A549 (cell line): ENCODE measurements at regions not wholly inside any gene's neighbourhood (a gene's known extent, or its start where the extent isn't known, plus 50 kb on each side); places are given as distances from the start of the nearest gene placed in this dataset.

Source experiments
- ATAC-seq, 2 experiments: fragments of 200-7000 bp in 1 of 2; fragments of >200 bp in 1 of 2; cut with Nextera tagmentation in 1 of 2; cut with Tn5 transposase in 1 of 2; 3 replicates each; pipeline versions ENCODE4 v1.8.0 to v1.9.1; 2018 to 2020; ENCODE audit warnings: mild to moderate bottlenecking in 1 of 2, moderate library complexity in 1 of 2
- CTCF ChIA-PET: fragments of 300-600 bp; sonication (Branson Sonifier 250); formaldehyde crosslinking; extraction: SDS; loops from one replicate; lab custom pipeline; 2021; ENCODE audit warnings: antibody characterized with exemption, inconsistent platforms; lab: Yijun Ruan, JAX
- POLR2A ChIA-PET: fragments of 350-600 bp; formaldehyde crosslinking; extraction: SDS; loops from one replicate; lab custom pipeline; 2021; ENCODE audit warnings: antibody characterized with exemption, inconsistent platforms; lab: Yijun Ruan, JAX
- DNase-seq, 2 experiments: peaks; one replicate each; pipeline versions ENCODE4 v3.0.0 to v3.0.0-alpha.2; 2011 to 2016; ENCODE audit warnings: low read depth in 1 of 2, low spot score in 1 of 2
- FAIRE-seq: peaks from 2 replicates; lab custom pipeline; 2011; peaks lifted over from hg19 to GRCh38; lab: Jason Lieb, UNC
- H3K27ac ChIP-seq, 2 experiments: fragments of >200 bp; sonication (Bioruptor Twin); formaldehyde crosslinking; 3 replicates each; pipeline ENCODE4 v1.5.1; 2016 to 2017
- H3K4me1 ChIP-seq: fragments of >200 bp; sonication (Bioruptor Twin); formaldehyde crosslinking; 3 replicates; pipeline ENCODE4 v1.6.1; 2016
- H3K4me2 ChIP-seq: fragments of >200 bp; sonication (Bioruptor Twin); formaldehyde crosslinking; 3 replicates; pipeline ENCODE4 v1.6.1; 2016
- H3K4me3 ChIP-seq: fragments of >200 bp; sonication (Bioruptor Twin); formaldehyde crosslinking; 3 replicates; pipeline ENCODE4 v1.5.1; 2016
- H3K9me3 ChIP-seq: fragments of >200 bp; sonication (Bioruptor Twin); formaldehyde crosslinking; 3 replicates; pipeline ENCODE4 v1.6.1; 2016
- ATOH8 ChIP-seq: fragments of 250-450 bp; sonication (Bioruptor Pico); IDR thresholded peaks from 2 replicates; pipeline ENCODE4 v1.5.0; 2020; ENCODE audit warnings: low read depth, mild to moderate bottlenecking, moderate library complexity
- CTCF ChIP-seq: fragments of >200 bp; sonication (Bioruptor Twin); formaldehyde crosslinking; IDR thresholded peaks from 3 replicates; pipeline ENCODE4 v1.5.1; 2016
- EHMT2 ChIP-seq: fragments of 200-600 bp; sonication (generic); IDR thresholded peaks from 2 replicates; pipeline ENCODE4 v1.6.1; 2016; ENCODE audit warnings: antibody characterized with exemption, low read depth, mild to moderate bottlenecking, moderate library complexity
- EP300 ChIP-seq, 2 experiments: fragments of >200 bp; sonication (Bioruptor Twin); formaldehyde crosslinking; IDR thresholded peaks; 2 replicates in 1 of 2; 3 replicates in 1 of 2; pipeline ENCODE4 v1.6.1; 2016 to 2017
- FOSL2 ChIP-seq, 2 experiments: fragments of 450-650 bp in 1 of 2; fragments of >200 bp in 1 of 2; sonication (Bioruptor Twin) in 1 of 2; formaldehyde crosslinking; IDR thresholded peaks; 2 replicates each; pipeline versions ENCODE4 v1.5.0 to v1.6.1; 2016 to 2020; ENCODE audit warnings: mild to moderate bottlenecking in 1 of 2, moderate library complexity in 1 of 2
- GATA3 ChIP-seq: IDR thresholded peaks from 2 replicates; pipeline ENCODE4 v1.6.1; 2012; ENCODE audit warnings: borderline replicate concordance
- HEYL ChIP-seq: fragments of 250-450 bp; sonication (Bioruptor Pico); IDR thresholded peaks from 2 replicates; pipeline ENCODE4 v1.8.0; 2021; ENCODE audit warnings: mild to moderate bottlenecking, moderate library complexity
- HOXB13 ChIP-seq: fragments of 250-450 bp; sonication (Bioruptor Pico); IDR thresholded peaks from 2 replicates; pipeline ENCODE4 v1.5.0; 2020; ENCODE audit warnings: low read depth, mild to moderate bottlenecking, moderate library complexity
- HOXB5 ChIP-seq: fragments of 250-450 bp; sonication (Bioruptor Pico); IDR thresholded peaks from 2 replicates; pipeline ENCODE4 v1.5.0; 2020; ENCODE audit warnings: mild to moderate bottlenecking, moderate library complexity
- JUN ChIP-seq, 2 experiments: fragments of >200 bp; sonication (Bioruptor Twin); formaldehyde crosslinking; IDR thresholded peaks; 2 replicates in 1 of 2; 3 replicates in 1 of 2; pipeline ENCODE4 v1.6.1; 2016 to 2017
- KDM1A ChIP-seq: fragments of 200-600 bp; sonication (generic); IDR thresholded peaks from 2 replicates; pipeline ENCODE4 v1.6.1; 2016; ENCODE audit warnings: low read depth, mild to moderate bottlenecking
- NPAS2 ChIP-seq: fragments of 250-450 bp; sonication (Bioruptor Pico); IDR thresholded peaks from 2 replicates; pipeline ENCODE4 v1.8.0; 2022; ENCODE audit warnings: mild to moderate bottlenecking, moderate library complexity, borderline replicate concordance
- NR3C1 ChIP-seq: fragments of >200 bp; sonication (Bioruptor Twin); formaldehyde crosslinking; IDR thresholded peaks from 3 replicates; pipeline ENCODE4 v1.6.1; 2017
- PBX3 ChIP-seq: IDR thresholded peaks from 2 replicates; pipeline ENCODE4 v1.6.1; 2012
- PHF8 ChIP-seq: fragments of 200-600 bp; sonication (generic); IDR thresholded peaks from 2 replicates; pipeline ENCODE4 v1.6.1; 2016; ENCODE audit warnings: low read depth, mild to moderate bottlenecking, antibody characterized with exemption, moderate library complexity, borderline replicate concordance
- RAD21 ChIP-seq, 2 experiments: fragments of >200 bp in 1 of 2; sonication (Bioruptor Twin) in 1 of 2; formaldehyde crosslinking in 1 of 2; IDR thresholded peaks in 1 of 2; conservative IDR thresholded peaks in 1 of 2; 2 replicates in 1 of 2; 3 replicates in 1 of 2; pipeline ENCODE4 v1.6.1; 2012 to 2018; ENCODE audit warnings: inconsistent platforms in 1 of 2
- RARB ChIP-seq: fragments of 250-450 bp; sonication (Bioruptor Pico); IDR thresholded peaks from 2 replicates; pipeline ENCODE4 v1.8.0; 2021; ENCODE audit warnings: mild to moderate bottlenecking, moderate library complexity
- RCOR1 ChIP-seq: fragments of 150-350 bp; IDR thresholded peaks from 2 replicates; pipeline ENCODE4 v1.6.1; 2014; ENCODE audit warnings: antibody characterized with exemption, low read length, low read depth
- ZFP36 ChIP-seq: fragments of 450-650 bp; IDR thresholded peaks from 2 replicates; pipeline ENCODE4 v1.6.1; 2014; ENCODE audit warnings: borderline replicate concordance; ENCODE audit not compliant: partially characterized antibody
- WGBS: methylation state at CpG from one replicate; pipeline ENCODE4 v1.1.6; 2017; ENCODE audit errors: missing lambda C conversion rate; 5-methylcytosine and 5-hydroxymethylcytosine counted together

DNA sequence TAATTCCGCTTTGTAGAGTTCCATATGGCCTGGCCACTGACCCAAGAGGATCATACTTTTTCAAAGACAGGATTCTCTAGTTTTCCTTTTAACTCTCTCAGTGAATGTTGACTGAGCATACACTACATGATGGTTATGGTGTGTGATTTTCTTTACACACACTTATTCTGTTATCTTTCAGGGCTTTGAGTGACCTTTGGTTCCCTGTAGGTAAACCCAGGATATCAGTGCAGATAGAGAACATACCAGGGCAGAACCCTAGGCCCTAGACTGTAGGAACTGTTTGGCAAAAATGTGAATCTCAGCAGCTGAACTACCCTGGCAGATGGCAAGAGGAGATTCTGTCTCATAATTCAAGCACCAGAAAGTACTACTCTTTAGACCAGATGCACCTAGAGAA is 159.6 kb downstream of the KCNA5 start:
- TF ChIP-seq GATA3, result no peak
- TF ChIP-seq, all 56 proteins: peak for 0
- DNase-seq (no peak), FAIRE-seq (no peak), ATAC-seq (no peak)
- H3K4me3 ChIP-seq, result no peak overlapping the region
- ChIA-PET CTCF (no interaction called here), POLR2A (no interaction called here)
- no peak overlapping the region for H3K4me2 ChIP-seq
- no peak overlapping the region for H3K27ac ChIP-seq
- WGBS, result 0% methylated on average over 1 of the region's 1 CpG
- no peaks in the 10 kb centered on the region for H3K9me3 ChIP-seq
- H3K4me1 ChIP-seq, result no peaks in the 10 kb centered on the region

DNA sequence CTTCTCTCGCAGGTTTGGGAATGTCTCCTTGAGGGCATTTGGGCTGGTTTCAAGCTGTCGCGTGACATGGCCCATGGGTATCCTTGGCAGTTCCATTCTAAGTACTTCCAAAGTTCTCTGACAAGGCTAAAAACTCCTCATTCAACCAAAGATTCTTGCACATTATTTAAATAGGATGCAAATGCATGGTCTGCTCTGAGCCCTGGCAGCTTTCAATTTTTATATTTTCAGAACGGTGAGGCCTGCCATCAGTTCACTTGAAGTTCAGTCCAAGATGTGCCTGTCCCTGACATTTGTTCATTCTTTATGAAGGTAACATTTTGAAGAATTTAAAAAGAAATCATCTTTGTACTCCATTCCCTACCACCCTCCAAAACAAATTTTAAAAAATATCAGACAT is 160.0 kb downstream of the KCNA5 start:
- Histone ChIP-seq H3K27ac (no peak overlapping the region), H3K4me2 (no peak overlapping the region)
- TF ChIP-seq HOXB13 (CRISPR knock-in tag) (no peak), HEYL (CRISPR knock-in tag) (no peak), RARB (CRISPR knock-in tag) (no peak), FOSL2 (IDR thresholded peaks at IDR 0.05) (no peak), FOSL2 (CRISPR knock-in tag; IDR thresholded peaks at IDR 0.05) (no peak), RAD21 (conservative IDR thresholded peaks at IDR 0.05 in 1 of 2, IDR thresholded peaks at IDR 0.05 in 1 of 2) (no peak), PBX3 (no peak), KDM1A (no peak), RCOR1 (no peak), NR3C1 (no peak), EHMT2 (no peak), NPAS2 (CRISPR knock-in tag) (no peak), ATOH8 (CRISPR knock-in tag) (no peak), HOXB5 (CRISPR knock-in tag) (no peak), ZFP36 (no peak)
- TF ChIP-seq, all 56 proteins: peak for 0
- ATAC-seq (no peak), DNase-seq (no peak), FAIRE-seq (no peak)
- ChIA-PET POLR2A (no interaction called here), CTCF (no interaction called here)
- Histone ChIP-seq H3K9me3 (no peaks in the 10 kb centered on the region), H3K4me3 (no peak overlapping the region), H3K4me1 (no peaks in the 10 kb centered on the region)
- WGBS, result 51% methylated on average over 4 of the region's 4 CpGs

GRCh38 chr12:5204271-5204670 is 160.6 kb downstream of the KCNA5 start:
- Histone ChIP-seq H3K27ac (no peak overlapping the region), H3K4me3 (no peak overlapping the region), H3K9me3 (no peaks in the 10 kb centered on the region), H3K4me2 (no peak overlapping the region), H3K4me1 (no peaks in the 10 kb centered on the region)
- ChIA-PET CTCF (no interaction called here), POLR2A (no interaction called here)
- no peak for DNase-seq
- 20% methylated on average over 4 of the region's 4 CpGs for WGBS
- no peak for FAIRE-seq
- ATAC-seq, result no peak
- no peak for TF ChIP-seq CTCF
- no peak for TF ChIP-seq FOSL2 (IDR thresholded peaks at IDR 0.05)
- TF ChIP-seq FOSL2 (CRISPR knock-in tag; IDR thresholded peaks at IDR 0.05), result no peak
- no peak for TF ChIP-seq PHF8
- no peak for TF ChIP-seq EP300 (IDR thresholded peaks at IDR 0.05)
- TF ChIP-seq HOXB5 (CRISPR knock-in tag), result no peak
- TF ChIP-seq JUN (IDR thresholded peaks at IDR 0.05), result no peak
